ENCODE measurements at regions not wholly inside any gene's neighbourhood (a gene's known extent, or its start where the extent isn't known, plus 50 kb on each side); places are given as distances from the start of the nearest gene placed in this dataset.

GRCh38 chr2:192253692-192254091, 59.0 kb upstream of the TMEFF2 start:
- Histone ChIP-seq H3K27me3 (replicated peaks; ENCODE audit: control insufficient read depth, insufficient read depth, low read length, poor library complexity, severe bottlenecking) (no peaks in the 10 kb centered on the region), H3K4me1 (ENCODE audit: control insufficient read depth, insufficient read depth, low read length, poor library complexity, severe bottlenecking) (no peaks in the 10 kb centered on the region), H3K27ac (ENCODE audit: insufficient read depth, low read length, poor library complexity, severe bottlenecking) (no peak overlapping the region), H3K9me3 (ENCODE audit: control insufficient read depth, low read length) (no peaks in the 10 kb centered on the region), H3K36me3 (ENCODE audit: control insufficient read depth, insufficient read depth, low read length) (no peaks in the 10 kb centered on the region), H3K4me3 (ENCODE audit: insufficient read depth, low read depth, low read length, poor library complexity, severe bottlenecking) (no peak overlapping the region)
- no peak for DNase-seq

GRCh38 chr2:192250961-192251360, 56.2 kb upstream of the TMEFF2 start:
- Histone ChIP-seq H3K27ac (ENCODE audit: insufficient read depth, low read length, poor library complexity, severe bottlenecking) (no peak overlapping the region), H3K9me3 (ENCODE audit: control insufficient read depth, low read length) (no peaks in the 10 kb centered on the region), H3K27me3 (replicated peaks; ENCODE audit: control insufficient read depth, insufficient read depth, low read length, poor library complexity, severe bottlenecking) (no peaks in the 10 kb centered on the region), H3K4me3 (ENCODE audit: insufficient read depth, low read depth, low read length, poor library complexity, severe bottlenecking) (no peak overlapping the region), H3K4me1 (ENCODE audit: control insufficient read depth, insufficient read depth, low read length, poor library complexity, severe bottlenecking) (no peaks in the 10 kb centered on the region), H3K36me3 (ENCODE audit: control insufficient read depth, insufficient read depth, low read length) (no peaks in the 10 kb centered on the region)
- DNase-seq, result no peak

- H3K9me3 ChIP-seq (ENCODE audit: control insufficient read depth, low read length), result no peaks in the 10 kb centered on the region
- H3K27ac ChIP-seq (ENCODE audit: insufficient read depth, low read length, poor library complexity, severe bottlenecking), result no peak overlapping the region
- H3K4me1 ChIP-seq (ENCODE audit: control insufficient read depth, insufficient read depth, low read length, poor library complexity, severe bottlenecking), result no peaks in the 10 kb centered on the region
- no peaks in the 10 kb centered on the region for H3K36me3 ChIP-seq (ENCODE audit: control insufficient read depth, insufficient read depth, low read length)
- no peak for DNase-seq
- H3K27me3 ChIP-seq (replicated peaks; ENCODE audit: control insufficient read depth, insufficient read depth, low read length, poor library complexity, severe bottlenecking), result no peaks in the 10 kb centered on the region
- no peak overlapping the region for H3K4me3 ChIP-seq (ENCODE audit: insufficient read depth, low read depth, low read length, poor library complexity, severe bottlenecking)
Measured at GRCh38 chr2:192247456-192247855, 52.7 kb upstream of the TMEFF2 start.

- H3K4me3 ChIP-seq (ENCODE audit: insufficient read depth, low read depth, low read length, poor library complexity, severe bottlenecking), result no peak overlapping the region
- no peaks in the 10 kb centered on the region for H3K36me3 ChIP-seq (ENCODE audit: control insufficient read depth, insufficient read depth, low read length)
- H3K4me1 ChIP-seq (ENCODE audit: control insufficient read depth, insufficient read depth, low read length, poor library complexity, severe bottlenecking), result no peaks in the 10 kb centered on the region
- DNase-seq, result no peak
- H3K27ac ChIP-seq (ENCODE audit: insufficient read depth, low read length, poor library complexity, severe bottlenecking), result no peak overlapping the region
- H3K9me3 ChIP-seq (ENCODE audit: control insufficient read depth, low read length), result no peaks in the 10 kb centered on the region
- no peaks in the 10 kb centered on the region for H3K27me3 ChIP-seq (replicated peaks; ENCODE audit: control insufficient read depth, insufficient read depth, low read length, poor library complexity, severe bottlenecking)
Measured at GRCh38 chr2:192246297-192246696, 51.6 kb upstream of the TMEFF2 start.

- Histone ChIP-seq H3K9me3 (ENCODE audit: control insufficient read depth, low read length) (no peaks in the 10 kb centered on the region), H3K27ac (ENCODE audit: insufficient read depth, low read length, poor library complexity, severe bottlenecking) (no peak overlapping the region), H3K27me3 (replicated peaks; ENCODE audit: control insufficient read depth, insufficient read depth, low read length, poor library complexity, severe bottlenecking) (no peaks in the 10 kb centered on the region), H3K4me1 (ENCODE audit: control insufficient read depth, insufficient read depth, low read length, poor library complexity, severe bottlenecking) (no peaks in the 10 kb centered on the region), H3K36me3 (ENCODE audit: control insufficient read depth, insufficient read depth, low read length) (no peaks in the 10 kb centered on the region), H3K4me3 (ENCODE audit: insufficient read depth, low read depth, low read length, poor library complexity, severe bottlenecking) (no peak overlapping the region)
- DNase-seq, result no peak
Measured at GRCh38 chr2:192245329-192245728, 50.6 kb upstream of the TMEFF2 start.
